Endothelial cell of umbilical vein (primary cell): ENCODE measurements at regions not wholly inside any gene's neighbourhood (a gene's known extent, or its start where the extent isn't known, plus 50 kb on each side); places are given as distances from the start of the nearest gene placed in this dataset.

ENCODE experiments used
- BruUV-seq: library from RNA; stranded (reverse); fragments of 400-500 nt; replicated peaks from 2 replicates; lab custom pipeline; 2021; lab: Mats Ljungman, UMichigan
- CTCF ChIA-PET: fragments of 300-600, 350-600 bp; sonication (Branson Sonifier 250); formaldehyde crosslinking; loops from one replicate; lab custom pipeline; 2021; ENCODE audit warnings: antibody characterized with exemption, inconsistent platforms; lab: Charles Lee
- POLR2A ChIA-PET: fragments of 300-600, 350-600 bp; sonication (Branson Sonifier 250); formaldehyde crosslinking; loops from one replicate; lab custom pipeline; 2021; ENCODE audit warnings: antibody characterized with exemption, inconsistent platforms; lab: Charles Lee
- DNase-seq: peaks from one replicate; pipeline ENCODE4 v3.0.0-alpha.2; 2011; ENCODE audit warnings: low read depth, low spot score
- FAIRE-seq: peaks from 2 replicates; lab custom pipeline; 2011; peaks lifted over from hg19 to GRCh38; lab: Jason Lieb, UNC
- H2AFZ ChIP-seq: 2 replicates; pipeline ENCODE4 v1.6.0; 2012; ENCODE audit warnings: low read depth, low read length, control low read depth, inconsistent platforms
- H3K27ac ChIP-seq: 2 replicates; pipeline ENCODE4 v1.5.1; 2011; ENCODE audit warnings: low read depth, mild to moderate bottlenecking, control low read depth, low read length, moderate library complexity; ENCODE audit not compliant: insufficient read depth
- H3K27me3 ChIP-seq, 2 experiments: 2 replicates each; pipeline versions ENCODE4 v1.6.0 to v1.6.1; 2011; ENCODE audit warnings: low read length in 2 of 2, mixed read lengths in 1 of 2; ENCODE audit not compliant: control insufficient read depth in 2 of 2, insufficient read depth in 2 of 2
- H3K36me3 ChIP-seq, 2 experiments: 2 replicates in 1 of 2; 3 replicates in 1 of 2; pipeline ENCODE4 v1.5.1; 2011; ENCODE audit warnings: low read length in 2 of 2, mild to moderate bottlenecking in 1 of 2, moderate library complexity in 1 of 2; ENCODE audit not compliant: control insufficient read depth in 2 of 2, insufficient read depth in 2 of 2; ENCODE audit errors: extremely low read depth in 1 of 2
- H3K4me1 ChIP-seq: 3 replicates; pipeline ENCODE4 v1.5.1; 2011; ENCODE audit warnings: mild to moderate bottlenecking, low read length; ENCODE audit not compliant: control insufficient read depth, insufficient read depth; ENCODE audit errors: extremely low read depth
- H3K4me2 ChIP-seq: 2 replicates; pipeline ENCODE4 v1.6.1; 2011; ENCODE audit warnings: low read length, control low read depth, mixed read lengths; ENCODE audit not compliant: insufficient read depth
- H3K4me3 ChIP-seq, 3 experiments: fragments of 200-600 bp in 1 of 3; sonication (generic), shearing (Covaris generic) in 1 of 3; replicated peaks in 1 of 3; 2 replicates each; pipeline ENCODE4 v1.5.1; 2011 to 2016; ENCODE audit warnings: control low read depth in 3 of 3, low read length in 3 of 3, mild to moderate bottlenecking in 2 of 3, inconsistent platforms in 1 of 3, low read depth in 1 of 3, moderate library complexity in 1 of 3; ENCODE audit not compliant: insufficient read depth in 1 of 3
- H3K79me2 ChIP-seq: 2 replicates; pipeline ENCODE4 v1.6.0; 2012; ENCODE audit warnings: low read length, inconsistent platforms; ENCODE audit not compliant: control insufficient read depth, insufficient read depth
- H3K9ac ChIP-seq: replicated peaks from 2 replicates; pipeline ENCODE3; 2011; ENCODE audit warnings: low read length, control low read depth; ENCODE audit not compliant: insufficient read depth; ENCODE audit errors: extremely low read depth
- H3K9me1 ChIP-seq: replicated peaks from 3 replicates; pipeline ENCODE4 v1.6.0; 2011; ENCODE audit warnings: mild to moderate bottlenecking, low read length; ENCODE audit not compliant: control insufficient read depth, insufficient read depth; ENCODE audit errors: extremely low read depth
- H3K9me3 ChIP-seq: replicated peaks from 2 replicates; pipeline ENCODE4 v1.5.1; 2012; ENCODE audit warnings: low read length, inconsistent platforms; ENCODE audit not compliant: control insufficient read depth, insufficient read depth
- H4K20me1 ChIP-seq: replicated peaks from 2 replicates; pipeline ENCODE3; 2011; ENCODE audit warnings: mild to moderate bottlenecking, low read length; ENCODE audit not compliant: control insufficient read depth, insufficient read depth; ENCODE audit errors: extremely low read depth
- EZH2 ChIP-seq: IDR thresholded peaks from 2 replicates; pipeline ENCODE4 v1.6.1; 2012; ENCODE audit warnings: borderline replicate concordance, low read depth, mild to moderate bottlenecking, moderate library complexity, low read length, inconsistent platforms; ENCODE audit not compliant: severe bottlenecking
- FOS ChIP-seq: IDR thresholded peaks from 2 replicates; pipeline ENCODE4 v1.6.1; 2011; ENCODE audit warnings: mild to moderate bottlenecking, low read length, moderate library complexity, borderline replicate concordance; ENCODE audit not compliant: insufficient read depth
- GATA2 ChIP-seq: IDR thresholded peaks from 2 replicates; pipeline ENCODE4 v1.7.0; 2011; ENCODE audit warnings: low read depth, mild to moderate bottlenecking, moderate library complexity, mixed read lengths, low read length; ENCODE audit not compliant: insufficient read length, insufficient read depth
- JUN ChIP-seq: IDR thresholded peaks from 2 replicates; pipeline ENCODE4 v1.6.1; 2011; ENCODE audit warnings: borderline replicate concordance, low read depth; ENCODE audit not compliant: insufficient read length, insufficient read depth
- MYC ChIP-seq: IDR thresholded peaks from one replicate; pipeline ENCODE4 v1.6.1; 2011; ENCODE audit warnings: mild to moderate bottlenecking, low read depth, low read length
- POLR2A ChIP-seq: IDR thresholded peaks from 2 replicates; pipeline ENCODE4 v1.6.1; 2012; ENCODE audit warnings: low read depth, mild to moderate bottlenecking, control low read depth, low read length
- POLR2AphosphoS5 ChIP-seq: IDR thresholded peaks from 2 replicates; pipeline ENCODE4 v1.6.1; 2012; ENCODE audit warnings: low read depth, mild to moderate bottlenecking, control low read depth, low read length, moderate library complexity; ENCODE audit not compliant: insufficient read depth
- dilution Hi-C: fragments of 300-500 bp; cut with MboI; formaldehyde crosslinking; loops from one replicate; pipeline ENCODE4 v1.15.0; 2019; ENCODE audit warnings: low sequenced_read_pairs; ENCODE audit not compliant: extremely low pct_ligation_motif_present
- intact Hi-C: fragments of 100-400 bp; cut with micrococcal nuclease; formaldehyde crosslinking; loops from one replicate; pipeline ENCODE4 v1.10.0; 2022
- TF ChIP-seq, protein P1 (sequence below), 2 donors: IDR thresholded peaks; 1 replicate in 1 of 2; 2 replicates in 1 of 2; pipeline ENCODE4 v1.5.1; 2011; ENCODE audit warnings: low read length in 2 of 2, mild to moderate bottlenecking in 2 of 2, moderate library complexity in 2 of 2, control low read depth in 1 of 2, inconsistent platforms in 1 of 2, low read depth in 1 of 2; ENCODE audit not compliant: insufficient read depth in 1 of 2; ENCODE audit errors: extremely low read depth in 1 of 2
- TF ChIP-seq, protein P2 (sequence below): IDR thresholded peaks from 2 replicates; pipeline ENCODE4 v1.6.1; 2011; ENCODE audit not compliant: insufficient read depth, insufficient read length

DNA sequence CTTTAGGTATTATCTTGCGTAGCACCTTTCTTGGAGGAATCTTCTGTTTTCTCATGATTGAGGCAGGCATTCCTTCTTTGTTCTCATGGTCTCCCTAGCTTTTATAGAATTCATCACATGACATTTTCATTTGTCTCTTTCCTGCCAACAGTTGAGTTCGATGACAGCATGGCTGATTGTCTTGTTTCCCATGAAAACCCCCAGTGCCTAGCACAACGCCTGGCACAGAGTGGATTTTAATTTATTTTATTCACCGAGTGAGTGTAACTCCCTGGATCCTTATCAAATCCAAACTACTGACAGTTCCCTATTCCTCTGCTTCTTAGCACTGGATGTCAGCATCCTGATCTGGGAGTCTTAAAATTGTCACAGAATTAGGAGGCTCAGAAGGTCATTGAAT is 182.6 kb downstream of the SUDS3 start:
- H3K79me2 ChIP-seq: no peaks in the 10 kb centered on the region
- no peak overlapping the region for H3K9ac ChIP-seq
- POLR2A ChIA-PET: no interaction called here
- intact Hi-C loops (no loop called here), dilution Hi-C loops (no loop called here)
- no peaks in the 10 kb centered on the region for H3K9me3 ChIP-seq
- FAIRE-seq (no peak), DNase-seq (no peak)
- TF ChIP-seq FOS (no peak), POLR2A (no peak), MYC (no peak), EZH2 (no peak), POLR2AphosphoS5 (no peak), GATA2 (no peak), JUN (no peak)
- TF ChIP-seq, protein P1, sequence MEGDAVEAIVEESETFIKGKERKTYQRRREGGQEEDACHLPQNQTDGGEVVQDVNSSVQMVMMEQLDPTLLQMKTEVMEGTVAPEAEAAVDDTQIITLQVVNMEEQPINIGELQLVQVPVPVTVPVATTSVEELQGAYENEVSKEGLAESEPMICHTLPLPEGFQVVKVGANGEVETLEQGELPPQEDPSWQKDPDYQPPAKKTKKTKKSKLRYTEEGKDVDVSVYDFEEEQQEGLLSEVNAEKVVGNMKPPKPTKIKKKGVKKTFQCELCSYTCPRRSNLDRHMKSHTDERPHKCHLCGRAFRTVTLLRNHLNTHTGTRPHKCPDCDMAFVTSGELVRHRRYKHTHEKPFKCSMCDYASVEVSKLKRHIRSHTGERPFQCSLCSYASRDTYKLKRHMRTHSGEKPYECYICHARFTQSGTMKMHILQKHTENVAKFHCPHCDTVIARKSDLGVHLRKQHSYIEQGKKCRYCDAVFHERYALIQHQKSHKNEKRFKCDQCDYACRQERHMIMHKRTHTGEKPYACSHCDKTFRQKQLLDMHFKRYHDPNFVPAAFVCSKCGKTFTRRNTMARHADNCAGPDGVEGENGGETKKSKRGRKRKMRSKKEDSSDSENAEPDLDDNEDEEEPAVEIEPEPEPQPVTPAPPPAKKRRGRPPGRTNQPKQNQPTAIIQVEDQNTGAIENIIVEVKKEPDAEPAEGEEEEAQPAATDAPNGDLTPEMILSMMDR (IDR thresholded peaks at IDR 0.05; ENCODE audit: extremely low read depth in 1 of 2, insufficient read depth in 1 of 2, low read depth in 1 of 2, low read length in 2 of 2): no peak
- TF ChIP-seq, protein P2, sequence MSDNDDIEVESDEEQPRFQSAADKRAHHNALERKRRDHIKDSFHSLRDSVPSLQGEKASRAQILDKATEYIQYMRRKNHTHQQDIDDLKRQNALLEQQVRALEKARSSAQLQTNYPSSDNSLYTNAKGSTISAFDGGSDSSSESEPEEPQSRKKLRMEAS: no peak
- no peaks in the 10 kb centered on the region for H3K36me3 ChIP-seq
- no peaks in the 10 kb centered on the region for H3K27me3 ChIP-seq
- CTCF ChIA-PET: no interaction called here
- no peaks in the 10 kb centered on the region for H4K20me1 ChIP-seq
- H3K4me2 ChIP-seq: no peak overlapping the region
- H3K9me1 ChIP-seq: no peaks in the 10 kb centered on the region
- H2AFZ ChIP-seq: no peak overlapping the region
- no peak overlapping the region for H3K4me3 ChIP-seq
- no peak overlapping the region for H3K27ac ChIP-seq
- H3K4me1 ChIP-seq: no peaks in the 10 kb centered on the region
- BruUV-seq: no TSS peak
